ENCODE measurements at regions not wholly inside any gene's neighbourhood (a gene's known extent, or its start where the extent isn't known, plus 50 kb on each side); places are given as distances from the start of the nearest gene placed in this dataset.

DNA sequence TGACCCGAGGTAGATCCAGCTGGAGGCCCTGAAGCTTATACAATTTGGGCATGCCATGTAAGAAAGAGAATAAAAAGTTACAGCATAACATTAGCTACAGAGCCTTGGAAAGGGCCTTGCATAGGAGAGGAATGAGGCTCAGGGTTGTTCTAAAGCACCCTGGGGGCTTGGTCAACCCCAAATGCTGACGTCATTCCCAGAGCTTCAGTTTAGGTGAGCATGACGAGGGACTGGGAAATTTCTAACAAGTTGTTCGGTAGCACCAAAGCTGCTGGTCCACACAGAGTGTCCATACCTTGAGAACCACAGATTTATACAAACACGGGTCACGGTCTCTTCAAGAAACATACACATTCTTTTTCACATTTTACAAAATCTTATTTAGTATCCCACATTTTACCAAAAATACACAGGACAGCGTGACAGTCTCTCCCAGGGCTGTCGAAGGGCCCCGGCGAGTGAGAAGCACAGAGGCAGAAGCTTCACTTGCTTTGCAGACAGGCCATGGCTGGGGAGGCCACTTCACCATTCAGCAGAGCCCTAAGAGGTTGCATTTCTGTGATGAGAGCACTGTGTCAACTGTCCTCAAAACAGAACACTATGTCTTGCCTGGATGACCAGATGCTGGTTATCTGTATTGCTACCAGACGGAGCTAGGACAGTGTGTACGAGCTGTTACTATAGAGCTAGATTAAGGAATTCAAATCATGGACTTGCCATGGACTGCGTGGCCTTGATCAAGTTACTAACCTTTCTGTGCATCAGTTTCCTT lies 68.2 kb upstream of the ARRDC4 start:
- TF ChIP-seq, protein P1, sequence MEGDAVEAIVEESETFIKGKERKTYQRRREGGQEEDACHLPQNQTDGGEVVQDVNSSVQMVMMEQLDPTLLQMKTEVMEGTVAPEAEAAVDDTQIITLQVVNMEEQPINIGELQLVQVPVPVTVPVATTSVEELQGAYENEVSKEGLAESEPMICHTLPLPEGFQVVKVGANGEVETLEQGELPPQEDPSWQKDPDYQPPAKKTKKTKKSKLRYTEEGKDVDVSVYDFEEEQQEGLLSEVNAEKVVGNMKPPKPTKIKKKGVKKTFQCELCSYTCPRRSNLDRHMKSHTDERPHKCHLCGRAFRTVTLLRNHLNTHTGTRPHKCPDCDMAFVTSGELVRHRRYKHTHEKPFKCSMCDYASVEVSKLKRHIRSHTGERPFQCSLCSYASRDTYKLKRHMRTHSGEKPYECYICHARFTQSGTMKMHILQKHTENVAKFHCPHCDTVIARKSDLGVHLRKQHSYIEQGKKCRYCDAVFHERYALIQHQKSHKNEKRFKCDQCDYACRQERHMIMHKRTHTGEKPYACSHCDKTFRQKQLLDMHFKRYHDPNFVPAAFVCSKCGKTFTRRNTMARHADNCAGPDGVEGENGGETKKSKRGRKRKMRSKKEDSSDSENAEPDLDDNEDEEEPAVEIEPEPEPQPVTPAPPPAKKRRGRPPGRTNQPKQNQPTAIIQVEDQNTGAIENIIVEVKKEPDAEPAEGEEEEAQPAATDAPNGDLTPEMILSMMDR (IDR thresholded peaks at IDR 0.05; ENCODE audit: extremely low read depth in 1 of 2, insufficient read depth in 1 of 2, low read depth in 1 of 2, low read length in 2 of 2) = no peak
- no peak for TF ChIP-seq POLR2A (IDR thresholded peaks at IDR 0.05; ENCODE audit: low read depth, low read length)

All from endothelial cell of umbilical vein (primary cell).